C4-2B (cell line): ENCODE measurements at regions not wholly inside any gene's neighbourhood (a gene's known extent, or its start where the extent isn't known, plus 50 kb on each side); places are given as distances from the start of the nearest gene placed in this dataset.

Experiments used
- ZFX ChIP-seq: fragments of 450-650 bp; IDR thresholded peaks from 2 replicates; pipeline ENCODE4 v1.6.1; 2017
- TF ChIP-seq, protein P1 (sequence below): fragments of 450-650 bp; conservative IDR thresholded peaks from 2 replicates; pipeline ENCODE4 v1.5.1; 2017; ENCODE audit warnings: mild to moderate bottlenecking

DNA sequence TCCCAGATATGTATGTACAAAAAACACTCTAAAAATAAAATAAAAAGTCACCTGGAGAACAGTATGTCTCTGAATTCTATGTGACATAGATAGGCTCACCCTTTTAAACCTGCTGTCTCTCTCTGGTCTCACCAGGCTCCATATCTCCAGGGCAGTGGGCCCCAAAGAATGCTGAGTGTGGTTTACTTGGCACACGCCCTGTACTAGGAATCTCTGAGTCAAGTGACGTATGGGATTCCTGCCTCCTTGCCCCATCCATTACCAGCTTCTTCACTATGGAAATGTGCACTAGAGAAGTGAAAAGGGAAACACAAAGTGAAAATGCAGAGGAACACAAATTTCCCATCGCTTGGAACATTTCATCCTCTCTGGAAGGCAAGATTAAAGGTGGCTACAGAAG is 722.2 kb upstream of the TENM4 start:
- TF ChIP-seq, protein P1, sequence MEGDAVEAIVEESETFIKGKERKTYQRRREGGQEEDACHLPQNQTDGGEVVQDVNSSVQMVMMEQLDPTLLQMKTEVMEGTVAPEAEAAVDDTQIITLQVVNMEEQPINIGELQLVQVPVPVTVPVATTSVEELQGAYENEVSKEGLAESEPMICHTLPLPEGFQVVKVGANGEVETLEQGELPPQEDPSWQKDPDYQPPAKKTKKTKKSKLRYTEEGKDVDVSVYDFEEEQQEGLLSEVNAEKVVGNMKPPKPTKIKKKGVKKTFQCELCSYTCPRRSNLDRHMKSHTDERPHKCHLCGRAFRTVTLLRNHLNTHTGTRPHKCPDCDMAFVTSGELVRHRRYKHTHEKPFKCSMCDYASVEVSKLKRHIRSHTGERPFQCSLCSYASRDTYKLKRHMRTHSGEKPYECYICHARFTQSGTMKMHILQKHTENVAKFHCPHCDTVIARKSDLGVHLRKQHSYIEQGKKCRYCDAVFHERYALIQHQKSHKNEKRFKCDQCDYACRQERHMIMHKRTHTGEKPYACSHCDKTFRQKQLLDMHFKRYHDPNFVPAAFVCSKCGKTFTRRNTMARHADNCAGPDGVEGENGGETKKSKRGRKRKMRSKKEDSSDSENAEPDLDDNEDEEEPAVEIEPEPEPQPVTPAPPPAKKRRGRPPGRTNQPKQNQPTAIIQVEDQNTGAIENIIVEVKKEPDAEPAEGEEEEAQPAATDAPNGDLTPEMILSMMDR: no peak
- no peak for TF ChIP-seq ZFX
